Kasumi-1 (cell line): ENCODE measurements at regions not wholly inside any gene's neighbourhood (a gene's known extent, or its start where the extent isn't known, plus 50 kb on each side); places are given as distances from the start of the nearest gene placed in this dataset.

ENCODE experiments used
- DNase-seq, 2 experiments: peaks; one replicate each; lab custom pipeline; 2025; lab: John Stamatoyannopoulos, UW

DNA sequence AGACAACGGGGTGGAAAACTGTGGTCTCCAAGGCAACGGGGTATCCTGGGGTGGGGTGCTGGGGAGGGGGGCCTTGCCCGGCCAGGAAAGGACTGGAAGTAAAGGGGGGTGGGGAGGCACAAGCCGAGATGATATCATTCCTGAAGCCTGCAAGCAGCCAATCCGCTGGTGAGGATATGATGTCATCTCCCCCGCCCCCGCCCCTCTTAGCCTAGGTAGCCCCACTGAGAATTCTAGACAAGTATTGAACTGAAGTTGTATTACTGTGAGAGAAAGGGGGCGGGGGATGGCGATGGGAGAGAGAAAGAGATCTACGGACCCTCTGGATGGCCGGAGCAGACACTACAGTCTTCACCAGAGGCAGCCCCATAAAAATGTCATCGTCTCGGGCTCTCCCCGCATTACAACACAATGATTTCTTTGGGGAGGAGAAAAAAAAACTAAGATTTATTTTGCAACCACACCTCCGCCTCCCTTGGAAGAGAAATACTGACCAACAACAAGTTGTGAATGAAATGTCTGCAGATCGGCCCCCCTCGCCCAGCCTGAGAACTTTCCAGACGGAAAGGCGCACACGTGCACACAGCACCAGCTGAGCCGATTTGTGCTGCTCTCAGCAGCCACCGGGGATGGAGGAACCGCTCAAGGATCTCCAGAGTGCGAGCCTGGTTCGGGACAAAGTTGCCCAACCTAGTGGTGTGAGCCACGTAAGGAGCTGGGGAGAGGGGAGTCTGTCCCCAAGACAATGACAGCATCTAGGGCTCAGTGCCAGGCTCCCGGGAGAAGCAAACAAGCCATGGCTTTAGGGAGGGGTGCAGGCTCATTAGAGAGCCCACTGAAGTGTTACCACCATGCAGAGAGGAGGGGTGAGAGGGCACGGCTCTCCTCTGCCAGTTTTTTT lies 222.1 kb downstream of the SOX9 start:
- no peak for DNase-seq

DNA sequence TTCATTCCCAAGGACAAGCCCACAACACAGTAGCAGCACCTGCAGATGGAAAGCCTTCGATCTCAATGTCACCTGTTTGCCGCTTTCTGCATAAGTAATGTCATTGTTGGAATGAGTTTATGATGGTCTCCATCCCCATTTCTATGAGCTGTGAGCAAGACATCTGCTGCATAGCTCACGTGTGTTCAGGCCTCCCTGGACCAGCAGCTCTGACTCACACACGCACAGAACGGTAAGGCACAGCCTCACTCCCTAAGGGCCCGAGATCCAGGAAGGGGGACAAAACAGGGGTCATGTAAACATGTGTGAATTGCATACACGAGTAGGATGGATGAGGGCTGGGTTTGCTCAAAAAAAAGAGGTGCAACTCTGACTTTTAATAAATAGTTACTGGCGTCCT lies 223.1 kb downstream of the SOX9 start:
- DNase-seq = no peak

DNA sequence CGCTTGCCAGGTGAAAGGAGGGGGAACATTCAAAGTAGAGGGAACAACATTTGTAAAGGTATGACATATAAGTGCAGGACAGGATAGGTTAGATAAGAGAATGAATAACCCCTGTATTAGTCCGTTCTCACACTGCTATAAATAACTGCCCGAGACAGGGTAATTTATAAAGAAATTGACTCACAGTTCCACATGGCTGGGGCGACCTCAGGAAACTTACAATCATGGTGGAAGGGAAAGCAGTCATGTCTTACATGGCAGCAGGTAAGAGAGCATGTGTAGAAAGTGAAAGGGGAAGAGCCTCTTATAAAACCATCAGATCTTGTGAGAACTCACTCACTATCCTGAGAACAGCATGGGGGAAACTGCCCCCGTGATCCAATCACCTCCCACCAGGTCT lies 223.8 kb downstream of the SOX9 start:
- DNase-seq = no peak

DNA sequence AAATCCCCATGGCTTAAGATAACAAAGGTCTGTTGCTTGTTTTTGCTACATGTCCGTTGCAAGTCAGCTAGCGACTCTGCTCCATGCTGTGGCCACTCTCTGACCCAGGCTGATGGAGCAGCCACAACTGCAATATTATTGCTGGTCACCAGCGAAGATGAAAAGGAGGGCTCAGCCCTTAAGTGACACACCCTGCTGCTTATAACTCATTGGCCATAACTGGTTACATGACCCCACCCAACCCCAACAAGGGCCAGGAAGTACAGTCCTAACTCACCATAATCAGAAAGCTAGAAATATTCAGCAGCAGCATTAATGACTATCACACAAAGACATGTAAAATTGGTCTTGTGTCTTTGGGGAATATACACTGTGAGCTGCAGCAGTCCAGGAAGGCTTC lies 224.3 kb downstream of the SOX9 start:
- DNase-seq = no peak

DNA sequence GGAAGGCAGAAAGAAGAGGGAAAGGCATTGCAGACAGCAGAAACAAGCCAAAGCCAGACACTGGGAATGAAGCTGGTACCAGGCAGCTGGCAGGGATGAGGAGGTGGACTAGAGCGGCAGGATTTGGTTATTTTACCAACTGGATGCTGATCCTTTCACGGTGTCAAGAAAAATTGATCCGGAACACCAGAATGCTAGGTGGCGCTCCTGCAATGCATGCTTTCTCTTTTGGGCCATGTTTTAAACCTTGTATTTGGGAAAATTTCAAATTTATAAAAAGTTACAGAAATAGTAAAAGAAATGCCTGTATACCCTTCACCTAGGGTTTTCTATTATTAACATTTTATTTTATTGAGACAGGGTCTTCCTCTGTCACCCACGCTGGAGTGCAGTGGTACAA lies 224.7 kb downstream of the SOX9 start:
- DNase-seq = no peak

DNA sequence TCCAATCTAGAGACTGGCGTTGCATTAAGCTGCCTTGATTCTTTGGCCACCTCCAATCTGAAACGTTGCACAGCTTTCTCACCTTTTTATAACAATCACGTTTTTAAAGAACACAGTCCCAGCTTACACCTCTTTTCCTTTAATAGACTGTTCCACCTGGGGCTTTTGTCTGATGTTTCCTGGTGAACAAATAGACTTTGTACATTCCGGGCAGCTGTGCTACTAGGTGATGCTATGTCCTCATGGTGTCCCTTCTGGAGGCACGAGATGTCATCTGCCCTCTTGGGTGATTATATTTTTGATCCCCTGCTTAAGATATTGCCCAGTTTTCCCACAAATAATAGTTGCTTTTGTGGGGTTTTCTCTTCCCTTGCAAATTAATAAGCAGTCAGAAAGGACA lies 225.5 kb downstream of the SOX9 start:
- DNase-seq = no peak

DNA sequence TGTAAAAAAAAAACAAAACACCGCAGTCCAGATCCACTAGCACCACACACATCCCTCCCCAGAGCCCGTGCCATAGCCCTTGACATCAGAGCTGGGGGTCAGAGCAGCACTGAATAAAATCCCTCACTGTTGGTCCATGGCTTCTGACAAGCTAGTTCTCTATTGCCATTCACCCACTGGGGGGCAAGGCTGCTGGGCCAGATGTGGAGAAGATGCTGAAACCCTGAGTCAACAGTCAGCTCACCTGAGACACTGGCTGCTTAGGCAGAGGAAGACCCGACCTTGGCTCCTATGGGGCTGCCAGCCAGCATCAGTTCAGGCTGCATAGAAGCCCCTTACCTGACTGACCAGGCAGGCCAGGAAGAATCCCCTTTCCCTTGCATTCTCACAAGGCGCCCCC lies 228.2 kb downstream of the SOX9 start:
- DNase-seq = no peak

DNA sequence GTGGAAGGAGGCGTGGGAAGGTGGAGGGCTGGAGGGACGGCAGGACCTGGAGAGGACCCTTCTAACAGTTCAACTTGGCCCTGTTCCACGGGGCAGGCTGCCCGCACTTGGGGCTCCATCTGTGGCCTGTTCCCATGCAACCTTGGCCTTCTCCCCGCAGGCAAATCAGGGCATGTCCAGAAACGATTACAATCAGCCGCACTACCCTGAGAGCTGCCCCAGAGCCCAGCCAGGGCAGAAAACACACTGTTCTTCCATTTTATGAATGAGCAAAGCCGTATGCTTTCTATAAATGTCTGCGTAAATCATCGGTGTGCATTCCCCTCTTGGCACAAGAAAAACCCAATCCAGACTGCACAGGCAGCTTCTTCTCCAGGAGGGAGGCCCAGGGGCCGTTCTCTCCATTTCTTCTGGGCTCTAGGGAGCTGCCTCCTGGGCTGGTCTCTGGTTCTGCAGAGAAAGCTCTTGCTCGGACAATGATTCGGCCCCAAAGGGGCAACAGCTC lies 228.7 kb downstream of the SOX9 start:
- no peak for DNase-seq

DNA sequence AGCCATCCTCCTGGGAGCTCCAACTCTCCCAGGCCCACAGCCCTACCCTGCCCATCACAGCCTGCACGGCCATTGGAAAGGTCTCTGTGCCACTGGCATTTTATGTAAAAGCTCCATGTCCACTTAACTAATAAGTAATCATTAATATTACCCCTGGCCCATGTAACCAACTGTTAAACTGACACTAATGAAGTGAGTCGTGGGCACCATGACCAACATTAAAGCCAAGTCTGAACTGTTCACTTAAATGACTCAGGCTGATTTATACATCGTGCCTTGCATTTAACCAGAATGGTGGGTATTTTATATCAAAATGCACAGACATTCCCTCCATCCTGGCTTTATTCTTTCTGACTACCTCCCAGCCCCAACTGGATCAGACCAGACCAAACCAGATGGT lies 229.3 kb downstream of the SOX9 start:
- no peak for DNase-seq

DNA sequence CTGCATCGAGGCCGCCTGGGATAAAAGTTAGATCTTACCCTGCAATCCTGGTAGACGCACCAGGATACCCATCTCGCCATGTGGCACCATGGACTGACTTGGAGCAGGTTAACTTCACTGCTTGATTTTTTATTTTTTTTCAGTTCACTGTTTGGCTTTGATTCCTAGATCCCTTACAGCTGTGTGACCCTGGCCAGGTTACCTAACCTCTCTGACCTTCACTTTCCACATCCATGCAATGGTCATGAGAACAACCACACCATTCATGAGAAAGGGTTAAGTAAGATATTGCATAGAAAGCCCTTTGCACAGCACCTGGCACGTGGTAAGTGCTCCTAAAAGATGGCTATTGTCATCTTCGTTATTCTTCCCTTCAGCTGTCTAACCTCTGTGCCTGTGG lies 230.5 kb downstream of the SOX9 start:
- no peak for DNase-seq

DNA sequence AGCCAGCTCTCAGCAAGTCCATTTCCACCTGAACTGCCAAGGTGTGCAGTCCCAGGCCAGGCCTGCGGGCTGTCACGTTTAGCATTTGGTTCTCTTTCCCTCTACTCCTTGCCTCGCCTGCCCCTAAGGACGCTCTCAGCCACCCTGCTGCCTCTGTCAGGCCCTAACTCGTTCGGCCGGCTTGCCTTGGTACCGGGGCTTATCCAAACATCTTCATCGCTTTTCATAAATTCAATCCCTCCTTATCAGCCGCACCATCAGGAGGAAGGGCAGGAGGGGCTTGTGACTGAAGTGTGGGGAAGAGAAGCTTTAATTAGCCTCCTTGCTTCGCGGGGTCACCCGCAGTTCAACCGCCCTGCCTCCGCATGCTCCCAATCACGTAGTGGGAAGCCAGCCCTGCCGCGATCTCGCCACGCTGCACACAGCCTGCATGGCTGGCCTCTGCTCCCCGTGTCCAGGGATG lies 231.1 kb downstream of the SOX9 start:
- no peak for DNase-seq

DNA sequence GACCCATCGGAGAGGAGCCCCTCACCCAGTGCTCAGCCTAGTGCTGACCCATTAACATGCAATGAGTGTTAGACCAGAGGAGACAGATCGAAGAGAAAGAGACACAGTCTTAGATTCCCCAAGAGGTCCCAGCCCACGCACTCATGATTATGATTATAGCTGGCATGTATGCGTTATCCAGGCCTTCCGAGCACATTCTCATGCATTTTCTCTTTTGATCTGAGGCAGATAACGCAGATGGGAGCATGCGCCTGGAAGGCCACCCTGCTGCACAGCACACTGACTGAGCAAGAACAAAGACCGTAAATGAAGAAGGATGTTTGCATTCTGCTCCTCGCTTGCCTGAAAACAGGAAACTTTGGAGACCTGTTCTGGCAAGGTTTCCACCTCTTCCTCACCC lies 232.7 kb downstream of the SOX9 start:
- no peak for DNase-seq

DNA sequence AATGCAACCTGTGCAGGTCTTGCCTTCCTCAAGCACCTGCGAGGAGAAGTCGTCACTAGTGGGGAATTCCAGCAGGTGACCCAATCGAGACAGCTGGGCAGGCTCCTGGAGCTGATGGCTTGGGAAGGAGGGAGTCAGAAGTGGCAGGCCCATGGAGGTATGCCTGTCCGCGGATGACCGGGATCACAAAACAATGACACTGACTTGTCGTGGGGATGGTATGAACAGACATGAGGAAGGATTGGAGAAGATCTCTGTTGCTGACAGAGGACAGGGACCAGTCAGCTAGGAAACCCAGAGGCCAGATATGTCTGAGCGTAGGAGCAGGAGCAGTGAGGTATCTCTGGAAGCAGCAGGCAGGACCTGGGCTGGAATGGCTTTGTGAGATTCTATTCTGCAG lies 233.3 kb downstream of the SOX9 start:
- DNase-seq = no peak

DNA sequence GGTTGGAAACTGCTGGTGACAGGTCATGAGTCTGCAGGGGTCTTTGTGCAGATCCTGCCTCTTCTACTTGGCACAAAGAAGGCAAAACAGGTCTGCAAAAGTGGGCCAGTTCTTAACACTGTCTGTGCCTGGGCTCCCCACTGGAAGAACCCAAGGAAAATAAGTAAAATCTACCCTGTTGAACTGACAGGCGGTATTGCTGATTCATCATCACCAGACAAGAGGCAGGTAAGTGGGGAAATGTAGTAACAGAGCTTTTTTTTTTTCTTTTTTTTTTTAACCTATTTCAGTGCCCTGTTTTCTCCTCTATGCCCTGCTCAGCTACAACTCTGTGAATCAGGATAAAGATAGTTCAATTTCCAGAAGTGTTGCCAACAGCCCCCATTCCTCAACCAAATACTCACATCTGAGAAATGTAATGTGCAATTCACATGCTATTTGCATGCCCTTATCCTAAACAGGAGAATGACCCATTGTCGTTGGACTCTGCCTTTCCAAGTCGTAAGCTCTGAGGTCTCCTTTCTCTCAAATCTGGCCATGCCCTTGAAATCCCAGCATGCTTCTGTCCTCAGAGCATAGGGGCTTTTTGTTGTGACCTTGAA lies 237.0 kb downstream of the SOX9 start:
- DNase-seq = no peak

DNA sequence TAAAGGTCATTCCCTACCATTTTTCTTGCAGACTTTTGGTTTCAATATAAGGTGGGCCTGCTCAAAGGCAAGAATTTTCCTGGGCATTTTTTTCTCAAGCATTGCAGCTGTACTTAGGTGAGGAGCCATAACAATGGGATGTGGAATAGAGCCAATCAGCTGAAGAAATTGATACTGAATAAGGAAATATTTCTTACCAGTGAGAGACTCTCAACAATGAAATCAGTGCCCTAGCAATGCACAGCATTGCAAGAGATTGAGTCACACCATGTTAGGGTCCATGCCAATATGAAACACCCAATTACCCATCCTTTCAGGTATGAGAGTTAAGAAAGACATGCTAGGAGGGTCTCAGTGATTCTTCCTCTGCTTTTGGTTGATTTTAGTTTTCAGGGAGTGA lies 237.6 kb downstream of the SOX9 start:
- DNase-seq = no peak

DNA sequence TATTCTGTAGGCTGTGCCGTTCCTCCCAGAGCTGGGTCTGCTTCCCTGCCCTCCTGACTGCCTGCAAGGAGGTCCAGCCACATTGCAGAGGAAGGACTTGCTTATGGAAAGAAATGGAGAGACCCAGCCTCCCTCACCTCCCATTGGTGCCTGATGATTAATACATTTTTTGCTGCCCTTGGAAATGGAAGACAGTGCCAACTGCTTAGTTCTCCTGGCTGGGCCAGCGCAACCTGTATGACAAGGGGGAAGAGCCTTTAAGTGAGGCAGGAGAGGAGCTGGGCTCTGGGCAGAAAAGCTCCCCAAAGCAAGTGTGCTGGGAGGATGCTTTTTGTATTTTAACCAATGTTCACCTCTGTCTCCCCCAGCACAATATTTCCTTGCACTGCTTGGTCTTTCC lies 238.5 kb downstream of the SOX9 start:
- DNase-seq = no peak

DNA sequence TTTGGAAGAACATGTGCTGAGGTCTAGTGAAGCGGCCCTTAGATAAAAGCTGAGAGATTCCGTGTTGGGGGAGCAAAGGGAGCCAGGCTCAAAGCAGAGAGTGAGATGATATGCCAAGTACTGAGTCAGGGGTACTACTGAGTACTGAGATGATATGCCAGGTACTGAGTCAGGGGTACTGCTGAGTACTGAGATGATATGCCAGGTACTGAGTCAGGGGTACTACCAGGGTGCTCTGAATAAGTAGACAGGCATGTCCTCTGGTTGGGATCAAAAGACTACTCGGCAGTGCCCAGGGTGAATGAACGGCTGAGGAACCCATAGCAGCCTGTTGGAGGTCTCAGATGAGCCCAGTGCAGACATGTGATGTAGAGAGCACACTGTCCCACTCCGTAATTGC lies 239.0 kb downstream of the SOX9 start:
- no peak for DNase-seq

DNA sequence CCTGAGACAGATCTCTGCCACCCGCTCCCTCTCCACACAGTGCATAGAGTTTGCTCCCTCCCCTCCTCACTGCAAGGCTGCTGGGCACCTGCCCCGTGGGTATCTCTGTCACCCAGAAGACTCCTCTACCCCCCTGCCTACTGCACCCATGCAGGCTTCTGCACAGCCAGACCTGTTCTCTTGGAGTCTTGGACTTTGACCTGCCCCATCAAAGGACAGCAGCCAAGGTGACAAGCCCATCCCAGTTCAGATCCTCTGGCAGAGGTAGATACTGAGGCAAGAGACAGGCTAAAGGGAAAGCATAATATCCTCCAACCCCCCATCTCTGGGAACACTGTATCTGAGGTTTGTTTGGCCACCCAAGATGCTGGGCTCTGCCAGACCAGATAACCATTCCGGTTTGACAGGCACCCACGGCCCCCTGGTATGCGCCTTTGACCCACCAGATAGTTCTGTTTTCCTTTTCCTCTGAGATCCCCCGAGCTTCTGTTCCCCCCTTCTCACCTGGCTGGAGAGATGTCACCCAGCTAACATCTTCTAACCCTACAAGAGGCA lies 239.6 kb downstream of the SOX9 start:
- DNase-seq = no peak

DNA sequence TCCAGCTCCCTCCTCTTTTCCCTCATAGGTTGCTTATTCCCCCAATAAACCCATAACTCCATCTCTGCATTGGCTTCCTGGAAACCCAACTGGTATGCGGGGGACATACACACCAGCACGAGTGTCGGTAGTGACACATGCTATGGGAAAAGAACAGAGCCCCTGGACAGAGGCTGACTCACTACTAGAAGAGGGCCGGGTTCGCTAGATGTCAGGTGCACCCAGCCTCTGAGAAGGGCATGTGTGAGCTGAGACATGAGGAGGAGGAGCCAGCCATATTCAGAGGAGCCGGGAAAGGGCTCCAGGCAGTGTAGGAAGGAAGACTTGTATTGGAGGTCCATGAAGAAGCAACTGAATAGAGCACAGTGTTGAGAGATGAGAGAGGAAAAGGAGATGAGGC lies 241.1 kb downstream of the SOX9 start:
- no peak for DNase-seq

DNA sequence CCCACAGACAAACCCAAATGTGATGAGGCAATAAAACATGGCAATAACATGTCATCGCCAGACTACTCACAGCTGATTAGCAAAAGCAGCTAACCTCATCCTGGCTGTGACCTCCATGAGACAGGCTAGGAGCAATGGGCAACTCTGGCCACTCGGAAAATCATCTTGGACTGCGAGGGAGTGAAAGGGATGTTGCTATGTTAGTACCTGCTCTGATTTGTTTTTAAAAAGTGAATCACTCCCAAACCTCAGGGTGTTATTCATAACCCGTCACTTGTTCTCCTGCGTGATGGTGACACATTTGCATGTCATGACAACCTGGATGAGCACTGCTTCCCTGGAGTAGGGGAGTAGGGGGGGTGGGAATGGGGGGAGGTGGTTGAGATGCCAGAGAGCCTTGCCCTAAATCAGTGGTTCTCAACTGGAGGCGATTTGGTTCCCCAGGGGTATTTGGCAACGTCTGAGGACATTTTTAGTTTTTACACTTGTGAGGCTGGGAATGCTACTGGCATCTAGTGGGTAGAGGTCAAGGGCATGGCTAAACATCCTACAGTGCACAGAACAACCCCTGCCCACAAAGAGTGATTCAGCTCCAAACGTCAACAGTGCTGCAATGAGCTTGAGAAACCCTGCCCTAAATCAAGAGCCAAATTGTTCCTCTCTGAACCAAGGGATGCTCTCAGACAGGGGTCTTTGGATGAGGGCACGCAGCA lies 241.7 kb downstream of the SOX9 start:
- DNase-seq = no peak

DNA sequence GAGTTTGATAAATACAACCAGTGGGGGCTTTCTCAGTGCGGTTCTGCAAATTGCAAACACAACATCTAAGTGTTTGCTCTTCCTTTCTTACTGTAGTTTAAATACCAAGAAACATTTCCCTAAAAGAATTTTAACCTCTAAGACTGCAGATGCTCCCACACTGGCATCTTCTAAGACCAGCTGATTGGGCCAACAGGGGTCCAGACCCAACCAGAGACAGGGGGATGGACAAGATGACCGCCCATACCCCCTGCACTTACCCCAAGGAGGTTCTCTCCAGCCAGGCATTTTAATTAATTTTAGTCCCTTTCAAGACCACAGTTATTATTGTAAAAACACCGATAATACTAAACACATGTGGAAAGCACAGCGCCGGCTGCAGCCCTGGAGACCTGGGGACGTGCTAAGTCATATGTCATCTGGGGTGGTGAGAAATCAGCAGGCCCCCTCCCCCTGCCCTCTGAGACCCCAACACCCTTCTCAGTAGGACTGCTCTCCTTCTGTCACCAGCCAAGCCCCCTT lies 242.3 kb downstream of the SOX9 start:
- no peak for DNase-seq

DNA sequence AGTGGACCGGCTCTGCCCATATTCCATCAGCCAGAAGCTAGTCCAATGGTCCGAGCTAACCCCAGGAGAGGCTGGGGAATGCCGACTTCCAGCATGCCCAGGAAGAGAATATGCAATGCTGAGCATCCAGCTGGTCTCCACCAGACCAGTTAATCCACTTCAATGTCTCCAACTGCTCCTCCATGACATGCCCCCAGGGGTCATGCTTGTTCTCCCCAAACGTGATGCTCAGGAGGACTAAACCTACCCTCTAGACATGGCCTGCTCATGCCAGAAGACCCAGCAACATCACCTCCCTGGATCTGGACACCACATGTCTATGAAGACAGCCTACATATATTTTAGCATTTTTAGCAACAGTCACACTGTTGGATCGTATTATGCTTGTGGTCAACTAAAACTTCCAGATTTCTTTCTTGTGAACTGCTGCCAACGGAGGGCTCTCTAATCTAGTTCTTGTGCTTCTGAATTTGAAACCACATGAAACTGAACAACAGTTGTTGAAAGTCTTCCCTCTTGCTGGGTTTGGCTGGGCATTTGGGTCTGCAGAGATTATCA lies 245.1 kb downstream of the SOX9 start:
- no peak for DNase-seq
